Naive thymus-derived CD4-positive, alpha-beta T cell (primary cell): ENCODE measurements at regions not wholly inside any gene's neighbourhood (a gene's known extent, or its start where the extent isn't known, plus 50 kb on each side); places are given as distances from the start of the nearest gene placed in this dataset.

Experiments
- ATAC-seq: fragments of 150-1000 bp; cut with Tn5 transposase; 2 replicates; pipeline ENCODE4 v1.10.0; 2021; ENCODE audit warnings: mild to moderate bottlenecking, moderate library complexity
- CTCF ChIA-PET: fragments of 350-600 bp; sonication (Branson Sonifier 250); formaldehyde crosslinking; loops from one replicate; lab custom pipeline; 2021; ENCODE audit warnings: antibody characterized with exemption; lab: Charles Lee
- POLR2A ChIA-PET: fragments of 350-600 bp; sonication (Branson Sonifier 250); formaldehyde crosslinking; loops from one replicate; lab custom pipeline; 2021; ENCODE audit warnings: antibody characterized with exemption, inconsistent platforms; lab: Charles Lee
- DNase-seq, 9 donors: peaks; one replicate each; pipeline versions ENCODE4 v3.0.0 to v3.0.0-alpha.2; 2020 to 2022; ENCODE audit warnings: mixed read lengths in 1 of 9
- H3K27ac ChIP-seq: one replicate; pipeline ENCODE4 v1.7.0; 2013; ENCODE audit warnings: mild to moderate bottlenecking, low read depth, low read length, moderate library complexity
- H3K27me3 ChIP-seq, 2 donors: one replicate each; pipeline ENCODE4 v1.7.0; 2013; ENCODE audit warnings: low read length in 2 of 2, mild to moderate bottlenecking in 2 of 2, moderate library complexity in 2 of 2; ENCODE audit not compliant: control insufficient read depth in 2 of 2, insufficient read depth in 2 of 2
- H3K36me3 ChIP-seq, 3 experiments: 1 replicate in 2 of 3; 2 replicates in 1 of 3; pipeline ENCODE4 v1.7.0; 2013; ENCODE audit warnings: low read length in 3 of 3, mild to moderate bottlenecking in 3 of 3, moderate library complexity in 1 of 3; ENCODE audit not compliant: insufficient read depth in 3 of 3, control insufficient read depth in 2 of 3
- H3K4me1 ChIP-seq, 2 donors: one replicate each; pipeline ENCODE4 v1.7.0; 2013; ENCODE audit warnings: low read length in 2 of 2, mild to moderate bottlenecking in 2 of 2, moderate library complexity in 1 of 2; ENCODE audit not compliant: control insufficient read depth in 2 of 2, insufficient read depth in 2 of 2
- H3K4me3 ChIP-seq: 2 replicates; pipeline ENCODE4 v1.7.0; 2013; ENCODE audit warnings: mild to moderate bottlenecking, low read length
- H3K9me3 ChIP-seq, 3 experiments: 1 replicate in 2 of 3; 2 replicates in 1 of 3; pipeline ENCODE4 v1.7.0; 2013; ENCODE audit warnings: low read length in 3 of 3; ENCODE audit not compliant: control insufficient read depth in 2 of 3
- H3K27ac Mint-ChIP-seq, 9 donors: one replicate each; pipeline ENCODE4 v1.8.0; 2020 to 2022; ENCODE audit warnings: mixed read lengths in 9 of 9, mild to moderate bottlenecking in 8 of 9, moderate library complexity in 5 of 9, inconsistent platforms in 2 of 9
- H3K27me3 Mint-ChIP-seq, 5 donors: one replicate each; pipeline ENCODE4 v1.8.0; 2021 to 2022; ENCODE audit warnings: mixed read lengths in 5 of 5, mild to moderate bottlenecking in 1 of 5
- H3K36me3 Mint-ChIP-seq, 5 donors: one replicate each; pipeline ENCODE4 v1.8.0; 2020 to 2022; ENCODE audit warnings: mixed read lengths in 5 of 5, mild to moderate bottlenecking in 3 of 5, inconsistent platforms in 1 of 5
- H3K4me1 Mint-ChIP-seq, 7 donors: one replicate each; pipeline ENCODE4 v1.8.0; 2020 to 2022; ENCODE audit warnings: mixed read lengths in 7 of 7, mild to moderate bottlenecking in 3 of 7, inconsistent platforms in 1 of 7
- H3K4me3 Mint-ChIP-seq, 10 donors: one replicate each; pipeline ENCODE4 v1.8.0; 2020 to 2022; ENCODE audit warnings: mild to moderate bottlenecking in 10 of 10, mixed read lengths in 10 of 10, moderate library complexity in 6 of 10, inconsistent platforms in 2 of 10
- H3K9me3 Mint-ChIP-seq, 11 donors: one replicate each; pipeline ENCODE4 v1.8.0; 2020 to 2022; ENCODE audit warnings: mixed read lengths in 11 of 11, mild to moderate bottlenecking in 4 of 11, inconsistent platforms in 1 of 11, moderate library complexity in 1 of 11
- intact Hi-C, 2 donors: fragments of 100-400 bp; cut with micrococcal nuclease; formaldehyde crosslinking; loops; one replicate each; pipeline ENCODE4 v1.15.1; 2023

DNA sequence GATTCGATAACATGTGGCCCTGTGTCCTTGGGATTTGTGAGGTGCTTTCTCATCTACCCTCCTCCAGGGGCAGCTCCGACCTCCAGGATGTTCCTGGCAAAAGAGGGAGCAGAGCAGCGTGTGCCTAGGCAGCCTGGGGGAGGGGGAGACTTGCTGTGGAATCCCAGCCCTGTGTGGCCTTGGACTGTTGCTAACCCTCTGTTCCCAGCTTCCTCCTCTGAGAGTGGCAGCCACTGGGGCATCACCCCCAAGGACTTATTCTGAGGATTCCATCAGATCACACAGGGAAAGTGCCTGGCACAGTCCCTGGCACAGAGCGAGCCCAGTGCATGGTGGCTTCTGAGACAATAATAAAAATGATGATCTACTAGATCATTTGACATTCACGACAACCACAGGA is 265.1 kb upstream of the MVB12B start:
- ChIA-PET POLR2A (no interaction called here), CTCF (no interaction called here)
- H3K36me3 Mint-ChIP-seq, result no peaks in the 10 kb centered on the region
- peaks cover 0 to 18% (median 6%) of the 10 kb centered on the region in 5 donors for H3K27me3 Mint-ChIP-seq
- Histone ChIP-seq H3K9me3 (no peaks in the 10 kb centered on the region), H3K27me3 (no peaks in the 10 kb centered on the region), H3K27ac (no peak overlapping the region), H3K36me3 (no peaks in the 10 kb centered on the region), H3K4me1 (no peaks in the 10 kb centered on the region), H3K4me3 (no peak overlapping the region)
- ATAC-seq, result no peak
- no peak overlapping the region for H3K4me3 Mint-ChIP-seq
- peaks cover 0 to 4% (median 0%) of the 10 kb centered on the region in 7 donors for H3K4me1 Mint-ChIP-seq
- DNase-seq, result no peak
- H3K9me3 Mint-ChIP-seq, result no peaks in the 10 kb centered on the region
- intact Hi-C loops, result no loop called here
- no peak overlapping the region for H3K27ac Mint-ChIP-seq

DNA sequence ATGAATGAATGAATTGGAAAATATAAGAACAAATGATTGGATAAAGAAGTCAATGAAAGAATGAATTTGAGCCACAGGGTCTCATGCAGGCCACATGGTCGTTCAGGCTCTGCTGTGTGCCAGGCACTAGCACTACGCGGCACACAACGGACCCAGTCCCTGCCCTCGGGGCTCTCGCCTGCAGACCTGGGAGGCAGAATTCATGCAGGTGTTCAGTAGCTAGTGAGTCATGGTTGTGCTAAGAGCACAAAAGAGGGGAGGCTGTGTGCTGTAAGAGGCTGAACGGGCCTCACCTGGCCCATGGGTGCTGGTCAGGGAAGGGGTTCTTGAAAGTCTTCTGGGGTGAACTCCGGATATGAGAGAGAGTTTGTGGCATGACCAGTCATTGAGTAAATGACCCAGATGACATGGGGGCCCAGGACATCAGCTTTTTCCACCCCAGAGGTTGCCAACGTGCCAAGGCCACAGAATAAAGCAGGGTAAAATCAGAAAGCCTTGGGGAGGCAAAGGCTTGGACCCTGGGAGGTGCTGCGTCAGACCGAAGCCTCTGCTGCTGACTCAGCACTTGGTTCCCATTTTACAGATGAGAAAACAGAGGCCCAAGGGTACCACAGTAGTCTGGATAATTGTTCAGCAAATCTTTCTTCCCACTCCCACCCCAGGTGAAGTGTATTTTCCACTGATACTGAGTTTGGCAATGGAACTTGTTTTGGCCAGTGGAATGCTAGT is 264.3 kb upstream of the MVB12B start:
- CTCF ChIA-PET, result no interaction called here
- H3K36me3 Mint-ChIP-seq, result no peaks in the 10 kb centered on the region
- DNase-seq, result no peak
- peaks cover 0 to 18% (median 7%) of the 10 kb centered on the region in 5 donors for H3K27me3 Mint-ChIP-seq
- H3K27ac Mint-ChIP-seq, result no peak overlapping the region
- Histone ChIP-seq H3K27me3 (no peaks in the 10 kb centered on the region), H3K27ac (no peak overlapping the region), H3K36me3 (no peaks in the 10 kb centered on the region), H3K4me1 (no peaks in the 10 kb centered on the region), H3K9me3 (no peaks in the 10 kb centered on the region), H3K4me3 (no peak overlapping the region)
- ATAC-seq, result no peak
- POLR2A ChIA-PET, result no interaction called here
- peaks cover 0 to 4% (median 0%) of the 10 kb centered on the region in 7 donors for H3K4me1 Mint-ChIP-seq
- no peak overlapping the region for H3K4me3 Mint-ChIP-seq
- H3K9me3 Mint-ChIP-seq, result no peaks in the 10 kb centered on the region
- intact Hi-C loops, result no loop called here

DNA sequence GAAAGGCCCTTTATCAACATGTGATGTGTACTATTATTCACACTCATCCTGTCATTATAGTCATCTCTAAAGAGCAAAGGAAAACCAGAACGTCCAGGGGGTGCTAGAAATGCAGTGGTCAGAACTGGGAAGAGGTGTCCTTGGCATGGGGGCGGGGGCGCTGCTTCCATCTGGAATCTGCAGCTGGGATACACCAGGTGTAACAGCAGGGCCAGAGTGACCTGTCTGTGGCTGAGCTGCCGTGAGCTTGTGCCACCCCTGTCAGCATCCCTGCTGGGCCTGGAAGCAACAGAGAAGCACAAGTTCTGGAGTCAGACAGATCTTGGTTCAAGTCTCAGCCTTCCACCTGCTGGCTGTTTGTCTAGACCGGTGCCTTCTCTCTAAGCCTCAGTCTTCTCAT is 263.3 kb upstream of the MVB12B start:
- Histone ChIP-seq H3K27ac (no peak overlapping the region), H3K4me3 (no peak overlapping the region), H3K4me1 (no peaks in the 10 kb centered on the region), H3K36me3 (no peaks in the 10 kb centered on the region), H3K27me3 (no peaks in the 10 kb centered on the region), H3K9me3 (no peaks in the 10 kb centered on the region)
- intact Hi-C loops, result no loop called here
- ATAC-seq (no peak), DNase-seq (no peak)
- Mint-ChIP-seq H3K36me3 (no peaks in the 10 kb centered on the region), H3K27ac (no peak overlapping the region), H3K4me3 (no peak overlapping the region), H3K9me3 (no peaks in the 10 kb centered on the region), H3K4me1 (peaks cover 0 to 4% (median 0%) of the 10 kb centered on the region in 7 donors), H3K27me3 (peaks cover 0 to 23% (median 17%) of the 10 kb centered on the region in 5 donors)
- ChIA-PET POLR2A (no interaction called here), CTCF (no interaction called here)

DNA sequence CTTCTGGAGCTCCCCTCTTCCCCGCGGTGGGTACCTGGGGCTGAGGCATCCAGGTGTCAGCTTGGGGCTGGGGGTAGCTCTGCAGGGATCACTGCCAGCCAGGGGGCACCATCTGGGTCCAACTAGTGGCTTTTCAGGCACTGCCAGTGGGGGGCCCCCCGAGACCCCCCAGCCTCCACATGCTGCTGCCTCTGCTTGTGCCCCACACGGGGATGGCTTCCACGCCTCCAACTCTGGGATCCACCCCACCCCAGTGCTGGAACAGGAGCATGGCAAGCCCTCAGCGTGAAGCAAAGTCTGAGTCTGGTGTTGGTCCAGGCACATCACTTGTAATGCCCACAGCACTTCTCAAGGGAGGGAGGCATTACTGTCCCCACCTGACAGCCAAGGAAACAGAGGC is 260.5 kb upstream of the MVB12B start:
- Mint-ChIP-seq H3K4me1 (peaks cover 0 to 4% (median 0%) of the 10 kb centered on the region in 7 donors), H3K27ac (no peak overlapping the region), H3K9me3 (no peaks in the 10 kb centered on the region), H3K4me3 (no peak overlapping the region), H3K36me3 (no peaks in the 10 kb centered on the region), H3K27me3 (peaks cover 0 to 27% (median 16%) of the 10 kb centered on the region in 5 donors)
- H3K4me3 ChIP-seq, result no peak overlapping the region
- no peak overlapping the region for H3K27ac ChIP-seq
- ChIA-PET POLR2A (interaction anchor here (0.6 kb wide), 1 partner anchor 58 kb away, joined by 4 read pairs; no protein-coding TSS in a partner anchor), CTCF (interaction anchor here (0.6 kb wide), 1 partner anchor 155 kb away, joined by 3 read pairs; no protein-coding TSS in a partner anchor)
- H3K9me3 ChIP-seq, result no peaks in the 10 kb centered on the region
- no peaks in the 10 kb centered on the region for H3K4me1 ChIP-seq
- intact Hi-C loops, result no loop called here
- no peaks in the 10 kb centered on the region for H3K27me3 ChIP-seq
- DNase-seq (no peak), ATAC-seq (no peak)
- no peaks in the 10 kb centered on the region for H3K36me3 ChIP-seq

DNA sequence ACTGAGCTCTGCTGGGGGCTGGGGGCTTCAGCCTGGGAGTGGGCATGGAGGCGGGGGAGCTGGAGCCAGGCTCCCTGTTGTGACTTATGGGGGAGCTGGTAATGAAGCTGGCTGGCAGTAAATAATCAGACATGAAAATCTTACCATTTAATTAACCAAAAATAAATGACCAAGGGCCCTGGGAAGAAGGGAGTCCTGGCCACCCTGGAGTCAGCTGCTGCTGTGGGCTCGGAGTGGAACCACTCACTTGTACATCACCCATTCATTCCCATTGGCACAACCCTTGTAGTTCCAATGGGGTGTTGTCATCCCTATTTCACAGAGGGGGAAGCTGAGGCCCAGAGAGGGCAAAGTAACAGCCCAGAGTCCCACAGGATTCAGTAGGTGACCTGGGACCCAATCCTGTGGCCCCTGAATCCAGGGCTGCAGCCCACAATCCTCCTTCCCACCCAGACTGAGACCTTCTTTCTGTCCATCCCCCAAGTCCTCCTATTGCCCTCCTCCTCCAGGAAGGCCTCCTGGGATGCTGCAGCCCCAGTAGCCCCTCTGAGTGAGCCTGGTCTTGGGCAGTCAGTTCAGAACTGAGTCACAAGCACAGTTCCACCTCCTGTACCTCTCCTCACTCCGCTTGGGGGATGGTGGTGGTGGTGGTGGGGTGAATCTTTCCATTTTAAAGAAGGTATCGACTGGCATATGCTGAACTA is 259.4 kb upstream of the MVB12B start:
- no peaks in the 10 kb centered on the region for H3K36me3 Mint-ChIP-seq
- Histone ChIP-seq H3K27ac (no peak overlapping the region), H3K4me1 (no peaks in the 10 kb centered on the region), H3K9me3 (no peaks in the 10 kb centered on the region), H3K36me3 (no peaks in the 10 kb centered on the region), H3K27me3 (no peaks in the 10 kb centered on the region), H3K4me3 (no peak overlapping the region)
- no peak overlapping the region for H3K4me3 Mint-ChIP-seq
- no peak for DNase-seq
- H3K27ac Mint-ChIP-seq, result no peak overlapping the region
- no peaks in the 10 kb centered on the region for H3K9me3 Mint-ChIP-seq
- intact Hi-C loops, result no loop called here
- H3K4me1 Mint-ChIP-seq, result peaks cover 0 to 4% (median 0%) of the 10 kb centered on the region in 7 donors
- POLR2A ChIA-PET, result no interaction called here
- peaks cover 0 to 32% (median 21%) of the 10 kb centered on the region in 5 donors for H3K27me3 Mint-ChIP-seq
- ATAC-seq, result no peak
- CTCF ChIA-PET, result interaction anchor here (0.6 kb wide), 1 partner anchor 154 kb away, joined by 3 read pairs; no protein-coding TSS in a partner anchor

DNA sequence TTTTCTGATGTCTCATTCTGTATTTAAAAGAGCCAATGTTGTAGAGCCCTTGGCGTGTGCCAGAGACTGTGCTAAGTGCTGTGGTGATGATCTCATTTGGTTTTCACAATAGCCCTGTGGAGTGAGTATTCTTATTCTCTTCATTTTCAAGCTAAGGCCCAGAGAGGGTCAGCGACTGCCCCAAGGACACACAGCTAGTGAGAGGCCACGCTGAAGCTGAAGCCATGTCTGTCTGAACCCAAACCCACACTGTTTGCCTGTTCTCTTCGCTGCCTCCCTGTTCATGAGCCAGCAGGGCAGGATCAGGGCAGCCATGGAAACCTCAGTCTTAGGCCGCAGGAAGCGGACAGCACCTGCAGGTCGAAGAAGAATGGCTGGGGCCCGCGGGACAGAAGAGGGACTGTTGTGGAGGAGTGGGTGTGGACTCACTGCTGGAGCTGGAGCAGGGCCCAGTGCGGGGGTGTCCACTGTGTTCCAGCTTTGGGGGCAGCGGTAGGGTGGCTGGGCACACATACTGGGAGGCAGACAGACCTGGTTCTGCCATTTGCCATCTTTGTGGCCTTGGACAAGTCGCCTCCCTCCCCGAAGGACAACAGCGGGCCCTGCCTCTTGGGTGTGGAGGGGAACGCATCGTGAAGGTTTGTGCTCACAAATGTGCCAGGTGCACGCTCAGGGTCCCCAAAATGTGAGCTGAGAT is 257.9 kb upstream of the MVB12B start:
- DNase-seq (no peak), ATAC-seq (no peak)
- intact Hi-C loops, result no loop called here
- POLR2A ChIA-PET, result no interaction called here
- Histone ChIP-seq H3K27ac (no peak overlapping the region), H3K4me3 (no peak overlapping the region), H3K9me3 (no peaks in the 10 kb centered on the region), H3K36me3 (no peaks in the 10 kb centered on the region), H3K4me1 (no peaks in the 10 kb centered on the region), H3K27me3 (no peaks in the 10 kb centered on the region)
- H3K27ac Mint-ChIP-seq, result no peak overlapping the region
- no peaks in the 10 kb centered on the region for H3K36me3 Mint-ChIP-seq
- peaks cover 0 to 35% (median 30%) of the 10 kb centered on the region in 5 donors for H3K27me3 Mint-ChIP-seq
- CTCF ChIA-PET, result no interaction called here
- peaks cover 0 to 4% (median 0%) of the 10 kb centered on the region in 7 donors for H3K4me1 Mint-ChIP-seq
- no peak overlapping the region for H3K4me3 Mint-ChIP-seq
- peaks cover 0 to 4% (median 0%) of the 10 kb centered on the region in 11 donors for H3K9me3 Mint-ChIP-seq
